Hepatocyte (in vitro differentiated cells): ENCODE measurements at regions not wholly inside any gene's neighbourhood (a gene's known extent, or its start where the extent isn't known, plus 50 kb on each side); places are given as distances from the start of the nearest gene placed in this dataset.

ENCODE experiments used
- EZH2 ChIP-seq: fragments of 200-600 bp; sonication (generic); IDR thresholded peaks from 2 replicates; pipeline ENCODE4 v1.6.1; 2016; ENCODE audit warnings: antibody characterized with exemption, mild to moderate bottlenecking, borderline replicate concordance
- EZH2phosphoT487 ChIP-seq: fragments of 200-600 bp; sonication (generic); IDR thresholded peaks from one replicate; pipeline ENCODE4 v1.6.1; 2018; ENCODE audit warnings: antibody characterized with exemption, mild to moderate bottlenecking, low read depth, moderate library complexity; ENCODE audit not compliant: unreplicated experiment, severe bottlenecking
- TF ChIP-seq, protein P1 (sequence below): fragments of 200-600 bp; sonication (generic); IDR thresholded peaks from 2 replicates; pipeline ENCODE4 v1.5.1; 2016; ENCODE audit warnings: antibody characterized with exemption, mild to moderate bottlenecking; ENCODE audit not compliant: poor library complexity

- TF ChIP-seq, protein P1, sequence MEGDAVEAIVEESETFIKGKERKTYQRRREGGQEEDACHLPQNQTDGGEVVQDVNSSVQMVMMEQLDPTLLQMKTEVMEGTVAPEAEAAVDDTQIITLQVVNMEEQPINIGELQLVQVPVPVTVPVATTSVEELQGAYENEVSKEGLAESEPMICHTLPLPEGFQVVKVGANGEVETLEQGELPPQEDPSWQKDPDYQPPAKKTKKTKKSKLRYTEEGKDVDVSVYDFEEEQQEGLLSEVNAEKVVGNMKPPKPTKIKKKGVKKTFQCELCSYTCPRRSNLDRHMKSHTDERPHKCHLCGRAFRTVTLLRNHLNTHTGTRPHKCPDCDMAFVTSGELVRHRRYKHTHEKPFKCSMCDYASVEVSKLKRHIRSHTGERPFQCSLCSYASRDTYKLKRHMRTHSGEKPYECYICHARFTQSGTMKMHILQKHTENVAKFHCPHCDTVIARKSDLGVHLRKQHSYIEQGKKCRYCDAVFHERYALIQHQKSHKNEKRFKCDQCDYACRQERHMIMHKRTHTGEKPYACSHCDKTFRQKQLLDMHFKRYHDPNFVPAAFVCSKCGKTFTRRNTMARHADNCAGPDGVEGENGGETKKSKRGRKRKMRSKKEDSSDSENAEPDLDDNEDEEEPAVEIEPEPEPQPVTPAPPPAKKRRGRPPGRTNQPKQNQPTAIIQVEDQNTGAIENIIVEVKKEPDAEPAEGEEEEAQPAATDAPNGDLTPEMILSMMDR: no peak
- TF ChIP-seq EZH2 (no peak), EZH2phosphoT487 (no peak)
Measured at GRCh38 chr3:5709714-5710113, 522.2 kb downstream of the EDEM1 start.
